T-helper 1 cell treated with Interleukin-12 subunit alpha and Interleukin-12 subunit beta and Interleukin-4 antibody, amounts not matched to agents 30 μg/mL and 1 μg/mL, for 36 hours (primary cell): ENCODE measurements at regions not wholly inside any gene's neighbourhood (a gene's known extent, or its start where the extent isn't known, plus 50 kb on each side); places are given as distances from the start of the nearest gene placed in this dataset.

ENCODE experiments used
- H3K27ac Mint-ChIP-seq: one replicate; pipeline ENCODE4 v1.8.0; 2021; ENCODE audit warnings: mild to moderate bottlenecking, mixed read lengths
- H3K27me3 Mint-ChIP-seq: one replicate; pipeline ENCODE4 v1.8.0; 2021; ENCODE audit warnings: low read depth, mixed read lengths
- H3K36me3 Mint-ChIP-seq: one replicate; pipeline ENCODE4 v1.8.0; 2021; ENCODE audit warnings: low read depth, mixed read lengths
- H3K4me1 Mint-ChIP-seq: one replicate; pipeline ENCODE4 v1.8.0; 2021; ENCODE audit warnings: low read depth, mixed read lengths
- H3K4me3 Mint-ChIP-seq: one replicate; pipeline ENCODE4 v1.8.0; 2021; ENCODE audit warnings: mild to moderate bottlenecking, moderate library complexity, mixed read lengths
- H3K9me3 Mint-ChIP-seq: one replicate; pipeline ENCODE4 v1.8.0; 2021; ENCODE audit warnings: mixed read lengths

DNA sequence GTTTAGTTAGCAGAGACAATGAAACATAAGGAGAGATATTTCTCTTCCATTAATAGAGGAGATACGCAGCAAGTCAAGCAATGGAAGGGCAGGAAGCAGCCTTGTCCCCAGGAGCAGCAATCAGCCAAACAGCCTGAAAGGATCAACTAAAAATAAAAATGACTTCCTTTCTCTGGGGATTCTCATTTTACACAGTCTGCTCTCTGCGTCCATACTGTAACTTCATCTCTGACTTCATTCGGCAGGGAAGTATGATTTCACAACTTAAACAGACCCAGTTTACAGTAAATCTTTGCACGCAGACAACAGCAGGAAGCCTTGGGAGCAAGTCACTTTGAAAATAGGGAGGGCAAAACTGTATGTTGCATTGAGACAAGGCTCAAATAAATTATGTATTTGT lies 826.7 kb downstream of the DIAPH3 start:
- Mint-ChIP-seq H3K4me1 (no peaks in the 10 kb centered on the region), H3K27me3 (no peaks in the 10 kb centered on the region), H3K36me3 (no peaks in the 10 kb centered on the region), H3K27ac (no peak overlapping the region), H3K4me3 (no peak overlapping the region), H3K9me3 (no peaks in the 10 kb centered on the region)

DNA sequence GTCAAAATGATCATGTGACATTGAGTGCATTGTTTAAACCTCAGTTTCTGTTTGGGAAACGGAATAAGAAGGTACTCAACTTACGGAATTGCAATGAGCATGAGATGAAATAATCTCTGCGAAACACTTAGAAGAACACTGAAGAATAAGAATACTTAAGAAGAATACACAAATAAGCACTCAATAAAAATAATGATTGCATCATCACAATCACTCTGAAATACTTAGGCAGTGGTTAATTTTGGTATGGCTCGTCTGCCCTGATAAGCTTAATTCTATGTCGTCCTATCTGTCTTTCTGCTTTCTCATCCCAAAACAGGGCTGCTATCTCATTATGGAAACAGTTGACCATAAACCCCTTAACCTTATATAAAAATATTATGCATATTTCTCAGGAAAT lies 823.6 kb downstream of the DIAPH3 start:
- H3K4me3 Mint-ChIP-seq = no peak overlapping the region
- H3K36me3 Mint-ChIP-seq = no peaks in the 10 kb centered on the region
- no peaks in the 10 kb centered on the region for H3K9me3 Mint-ChIP-seq
- H3K4me1 Mint-ChIP-seq = no peaks in the 10 kb centered on the region
- no peak overlapping the region for H3K27ac Mint-ChIP-seq
- no peaks in the 10 kb centered on the region for H3K27me3 Mint-ChIP-seq

DNA sequence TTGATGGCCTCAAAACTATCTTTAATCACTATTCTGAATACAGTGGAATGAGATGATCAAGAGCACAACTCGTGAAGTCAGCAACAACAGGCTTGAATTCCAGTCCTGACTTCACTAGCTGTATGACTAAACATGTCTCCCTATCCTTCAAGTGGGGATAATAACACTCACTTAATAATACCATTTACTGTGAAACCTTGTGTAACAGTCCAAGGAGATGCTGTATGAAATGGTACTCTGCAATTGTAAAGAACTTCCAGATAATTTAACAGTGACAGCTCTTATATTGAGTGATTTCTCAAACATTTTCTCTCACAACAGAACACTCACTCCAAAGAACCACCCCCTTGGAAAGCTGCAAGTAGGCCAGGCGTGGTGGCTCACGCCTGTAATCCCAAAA lies 823.1 kb downstream of the DIAPH3 start:
- no peak overlapping the region for H3K4me3 Mint-ChIP-seq
- H3K27me3 Mint-ChIP-seq = no peaks in the 10 kb centered on the region
- no peaks in the 10 kb centered on the region for H3K36me3 Mint-ChIP-seq
- no peaks in the 10 kb centered on the region for H3K4me1 Mint-ChIP-seq
- no peak overlapping the region for H3K27ac Mint-ChIP-seq
- no peaks in the 10 kb centered on the region for H3K9me3 Mint-ChIP-seq

DNA sequence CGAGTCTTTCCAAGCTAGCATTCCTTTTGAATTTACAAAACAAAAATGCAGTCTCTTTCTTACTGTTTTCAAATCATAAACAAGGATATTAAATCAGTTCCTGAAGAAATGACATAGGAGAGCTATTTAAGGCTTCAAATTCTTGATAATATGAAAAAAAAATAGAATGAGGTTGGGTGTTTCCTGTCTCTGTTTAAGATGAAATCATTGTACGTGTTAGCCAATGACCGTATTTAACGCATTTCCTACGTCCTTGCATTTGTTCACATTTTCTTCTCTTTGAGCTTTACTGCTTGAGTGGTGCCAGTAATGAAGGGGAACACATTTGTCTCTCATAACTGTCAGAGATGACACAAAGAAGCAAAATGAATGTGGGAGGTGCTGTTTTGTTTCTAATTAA lies 821.3 kb downstream of the DIAPH3 start:
- H3K4me1 Mint-ChIP-seq = no peaks in the 10 kb centered on the region
- no peak overlapping the region for H3K27ac Mint-ChIP-seq
- no peaks in the 10 kb centered on the region for H3K9me3 Mint-ChIP-seq
- no peak overlapping the region for H3K4me3 Mint-ChIP-seq
- no peaks in the 10 kb centered on the region for H3K27me3 Mint-ChIP-seq
- H3K36me3 Mint-ChIP-seq = no peaks in the 10 kb centered on the region

DNA sequence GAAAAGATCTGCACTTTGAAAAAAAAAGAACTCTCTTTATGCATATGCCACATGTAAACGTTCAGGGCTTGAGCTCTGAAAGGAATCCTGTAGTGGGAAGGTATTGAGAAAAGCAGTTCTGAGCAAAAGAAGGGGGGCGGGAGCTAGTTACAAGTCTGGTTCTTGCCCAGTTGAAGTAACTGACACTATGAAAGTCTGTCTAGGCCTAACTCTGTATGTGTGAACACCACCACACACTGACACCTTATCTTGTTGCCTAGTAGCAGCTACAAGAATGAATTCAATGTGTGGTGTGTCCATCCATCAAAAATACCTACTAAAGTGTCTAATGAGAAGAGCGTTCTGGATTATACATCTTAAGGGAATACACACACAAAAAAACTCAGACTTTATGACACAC lies 820.6 kb downstream of the DIAPH3 start:
- no peak overlapping the region for H3K27ac Mint-ChIP-seq
- H3K4me1 Mint-ChIP-seq = no peaks in the 10 kb centered on the region
- no peaks in the 10 kb centered on the region for H3K36me3 Mint-ChIP-seq
- no peaks in the 10 kb centered on the region for H3K9me3 Mint-ChIP-seq
- H3K27me3 Mint-ChIP-seq = no peaks in the 10 kb centered on the region
- no peak overlapping the region for H3K4me3 Mint-ChIP-seq

DNA sequence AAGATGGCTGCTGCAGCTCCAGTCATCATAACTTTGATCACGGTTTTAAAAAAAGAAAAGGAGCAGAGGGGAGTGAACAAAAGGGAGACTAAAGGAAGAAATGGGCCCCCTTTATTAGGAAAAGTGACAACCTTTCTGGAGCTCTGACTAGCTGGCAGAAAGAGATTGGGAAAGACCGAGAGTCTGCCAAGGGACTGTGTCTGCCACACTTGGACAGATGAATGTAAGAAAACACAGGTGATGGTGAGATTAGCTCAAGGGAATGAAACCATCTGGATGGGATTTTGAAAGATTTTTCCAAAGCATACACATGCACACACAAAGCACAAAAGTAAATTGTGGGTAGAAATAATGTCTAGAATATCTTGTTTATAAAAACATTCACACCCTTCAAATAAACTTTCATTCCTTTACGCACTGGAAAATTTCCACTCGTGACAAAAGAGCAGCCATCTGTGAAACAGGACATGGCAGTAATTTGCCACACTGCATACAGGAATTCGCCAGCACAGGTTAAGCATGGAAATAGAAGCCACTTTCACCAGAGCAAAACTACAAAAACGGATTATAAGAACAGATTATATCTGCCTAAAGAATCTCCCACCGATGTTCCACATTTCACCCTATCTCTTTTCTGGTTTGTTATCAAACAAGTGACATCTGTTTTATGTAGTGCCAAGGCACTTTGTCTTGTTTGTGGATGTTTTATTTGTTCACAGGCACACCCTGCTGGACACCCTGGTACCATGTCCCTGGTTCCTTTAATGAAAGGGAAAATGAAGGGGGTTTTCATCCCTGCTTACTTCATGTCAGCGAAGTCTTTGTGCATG lies 819.5 kb downstream of the DIAPH3 start:
- H3K36me3 Mint-ChIP-seq = no peaks in the 10 kb centered on the region
- H3K9me3 Mint-ChIP-seq = no peaks in the 10 kb centered on the region
- no peaks in the 10 kb centered on the region for H3K4me1 Mint-ChIP-seq
- no peak overlapping the region for H3K4me3 Mint-ChIP-seq
- no peaks in the 10 kb centered on the region for H3K27me3 Mint-ChIP-seq
- H3K27ac Mint-ChIP-seq = no peak overlapping the region

DNA sequence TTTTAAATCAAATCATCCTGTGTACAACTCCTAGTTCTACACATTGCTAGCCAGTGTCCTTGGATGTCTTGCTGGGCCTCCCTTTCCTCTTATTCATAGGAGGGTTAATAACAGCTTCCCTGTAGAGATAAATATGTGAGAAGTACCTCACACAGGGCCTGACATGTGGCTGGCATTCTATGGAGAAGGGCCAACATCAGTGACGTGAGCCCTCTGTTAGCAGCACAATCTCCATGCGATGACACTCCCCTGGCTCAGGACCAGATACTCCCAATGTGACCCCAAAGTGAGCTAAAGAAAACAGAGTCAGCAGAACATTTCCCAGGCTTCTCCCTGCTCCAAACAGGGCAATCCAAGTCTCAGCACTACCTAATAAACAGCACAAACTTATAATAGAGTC lies 818.4 kb downstream of the DIAPH3 start:
- Mint-ChIP-seq H3K27ac (no peak overlapping the region), H3K4me3 (no peak overlapping the region), H3K4me1 (no peaks in the 10 kb centered on the region), H3K27me3 (no peaks in the 10 kb centered on the region), H3K36me3 (no peaks in the 10 kb centered on the region), H3K9me3 (no peaks in the 10 kb centered on the region)

DNA sequence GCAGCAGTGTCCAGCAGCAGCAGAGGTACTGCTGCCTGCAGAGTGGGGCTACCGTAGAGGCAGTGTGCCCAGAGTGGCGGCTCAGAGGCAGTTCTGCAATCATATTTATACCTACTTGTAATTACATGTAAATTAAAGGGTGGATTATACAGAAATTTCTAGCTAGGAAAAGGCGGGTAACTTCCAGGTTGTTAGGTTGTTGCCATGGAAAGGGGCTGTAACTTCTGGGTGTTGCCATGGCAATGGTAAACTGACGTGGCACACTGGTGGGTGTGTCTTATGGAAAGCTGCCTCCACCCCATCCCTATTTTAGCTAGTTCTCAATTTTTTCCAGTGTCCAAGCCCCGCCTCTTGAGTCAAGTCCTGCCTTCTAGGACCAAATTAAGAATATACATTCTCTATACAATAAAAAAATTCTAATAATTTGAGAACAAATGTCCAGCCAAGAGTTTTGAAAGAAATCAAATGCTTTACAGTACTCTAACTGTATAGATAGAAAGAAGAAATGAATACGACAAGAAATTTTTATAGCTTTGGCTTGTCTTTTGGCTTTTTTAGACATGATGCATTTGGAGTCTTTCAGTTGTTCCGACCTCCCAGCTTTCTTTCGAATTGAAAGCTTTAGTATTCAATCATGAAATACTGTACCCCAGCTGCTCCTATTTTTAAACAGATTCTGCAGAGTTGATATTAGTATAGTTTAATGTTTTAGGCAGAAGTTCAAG lies 816.6 kb downstream of the DIAPH3 start:
- no peaks in the 10 kb centered on the region for H3K4me1 Mint-ChIP-seq
- no peaks in the 10 kb centered on the region for H3K36me3 Mint-ChIP-seq
- H3K27me3 Mint-ChIP-seq = no peaks in the 10 kb centered on the region
- no peak overlapping the region for H3K4me3 Mint-ChIP-seq
- no peak overlapping the region for H3K27ac Mint-ChIP-seq
- no peaks in the 10 kb centered on the region for H3K9me3 Mint-ChIP-seq

DNA sequence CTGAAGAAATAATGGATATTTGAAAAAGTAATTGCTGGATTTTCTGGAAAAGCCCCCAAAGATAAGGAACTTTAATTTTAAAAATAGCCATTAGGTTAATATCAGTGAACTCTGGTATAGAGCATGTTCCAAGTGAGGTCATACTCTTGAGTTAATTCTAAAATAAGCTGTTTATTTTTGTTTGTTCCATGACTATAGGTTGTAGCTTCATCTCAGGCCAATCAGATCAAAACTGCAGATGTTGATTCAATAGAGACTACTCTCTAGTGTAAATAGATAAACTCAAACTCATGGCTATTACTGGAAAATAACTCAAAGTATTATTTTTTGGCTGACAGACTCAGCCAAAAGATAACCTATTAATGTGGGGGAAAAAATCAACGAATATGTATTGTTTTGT lies 815.1 kb downstream of the DIAPH3 start:
- no peak overlapping the region for H3K4me3 Mint-ChIP-seq
- no peak overlapping the region for H3K27ac Mint-ChIP-seq
- no peaks in the 10 kb centered on the region for H3K9me3 Mint-ChIP-seq
- no peaks in the 10 kb centered on the region for H3K4me1 Mint-ChIP-seq
- no peaks in the 10 kb centered on the region for H3K27me3 Mint-ChIP-seq
- H3K36me3 Mint-ChIP-seq = no peaks in the 10 kb centered on the region

DNA sequence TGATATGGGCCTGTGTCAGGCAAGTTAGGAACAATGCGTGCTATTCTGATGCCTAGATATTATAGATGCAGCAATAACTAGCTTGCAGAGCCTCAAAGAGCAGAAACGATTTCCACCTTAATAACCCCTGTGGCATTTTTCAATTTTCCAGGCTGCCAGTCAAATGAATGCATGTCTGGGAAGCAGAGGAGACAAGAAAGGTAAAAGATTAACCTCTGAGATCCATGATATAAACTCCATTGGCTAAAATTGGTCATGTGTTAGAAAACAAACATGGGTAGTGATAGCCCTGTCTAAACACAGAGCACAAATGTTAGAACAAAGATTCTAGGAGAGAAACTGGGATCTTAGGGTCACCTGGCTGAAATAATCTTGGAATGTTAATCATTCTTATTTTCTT lies 811.1 kb downstream of the DIAPH3 start:
- Mint-ChIP-seq H3K9me3 (no peaks in the 10 kb centered on the region), H3K36me3 (no peaks in the 10 kb centered on the region), H3K4me3 (no peak overlapping the region), H3K27me3 (no peaks in the 10 kb centered on the region), H3K4me1 (no peaks in the 10 kb centered on the region), H3K27ac (no peak overlapping the region)

DNA sequence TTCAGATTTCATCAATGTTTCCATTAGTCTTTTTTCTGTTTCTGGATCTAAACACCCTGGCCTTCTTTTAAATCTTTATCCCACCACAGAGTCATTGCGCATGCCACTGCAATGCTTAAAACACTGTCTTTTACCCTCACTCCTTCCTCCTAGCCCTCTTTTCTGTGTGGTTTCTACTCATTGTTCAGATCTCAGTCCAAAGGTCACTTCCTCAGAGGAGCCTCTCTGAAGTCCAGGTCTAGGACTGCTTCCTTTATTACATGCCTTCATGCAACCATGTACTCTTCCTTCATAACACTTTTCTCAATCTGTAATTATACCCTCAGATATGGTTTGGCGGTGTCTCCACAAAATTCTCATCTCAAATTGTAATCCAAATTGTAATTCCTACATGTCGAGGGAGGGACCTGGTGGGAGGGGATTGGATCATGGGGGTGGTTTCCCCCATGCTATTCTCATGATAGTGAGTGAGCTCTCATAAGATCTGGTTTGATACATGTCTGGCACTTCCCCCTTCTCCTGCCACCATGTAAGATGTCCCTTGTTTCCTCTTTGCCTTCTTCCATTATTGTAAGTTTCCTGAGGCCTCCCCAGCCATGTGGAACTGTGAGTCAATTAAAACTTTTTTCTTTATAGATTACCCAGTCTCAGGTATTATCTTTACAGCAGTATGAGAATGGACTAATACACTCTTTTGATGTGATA lies 808.9 kb downstream of the DIAPH3 start:
- no peak overlapping the region for H3K4me3 Mint-ChIP-seq
- H3K36me3 Mint-ChIP-seq = no peaks in the 10 kb centered on the region
- no peak overlapping the region for H3K27ac Mint-ChIP-seq
- no peaks in the 10 kb centered on the region for H3K4me1 Mint-ChIP-seq
- no peaks in the 10 kb centered on the region for H3K9me3 Mint-ChIP-seq
- H3K27me3 Mint-ChIP-seq = no peaks in the 10 kb centered on the region

DNA sequence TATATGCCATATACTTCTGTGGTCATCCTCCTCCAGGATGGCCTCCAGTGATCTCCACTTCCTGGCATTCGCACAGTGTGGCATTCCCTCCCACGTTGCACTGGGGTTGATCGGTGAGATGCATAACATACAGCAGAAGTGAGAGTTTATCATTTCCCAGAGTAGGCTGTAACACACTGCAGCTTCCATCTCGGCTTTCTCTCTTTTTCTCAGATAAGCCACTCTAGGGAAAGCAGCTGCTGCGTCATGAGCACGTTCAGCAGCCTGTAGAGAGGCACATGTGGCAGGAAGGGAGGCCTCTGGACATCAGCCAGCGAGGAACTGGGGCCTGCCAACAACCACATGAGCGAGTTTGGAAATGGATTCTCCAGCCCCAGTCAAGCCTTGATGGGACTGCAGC lies 807.1 kb downstream of the DIAPH3 start:
- Mint-ChIP-seq H3K4me1 (no peaks in the 10 kb centered on the region), H3K9me3 (no peaks in the 10 kb centered on the region), H3K27ac (no peak overlapping the region), H3K4me3 (no peak overlapping the region), H3K27me3 (no peaks in the 10 kb centered on the region), H3K36me3 (no peaks in the 10 kb centered on the region)

DNA sequence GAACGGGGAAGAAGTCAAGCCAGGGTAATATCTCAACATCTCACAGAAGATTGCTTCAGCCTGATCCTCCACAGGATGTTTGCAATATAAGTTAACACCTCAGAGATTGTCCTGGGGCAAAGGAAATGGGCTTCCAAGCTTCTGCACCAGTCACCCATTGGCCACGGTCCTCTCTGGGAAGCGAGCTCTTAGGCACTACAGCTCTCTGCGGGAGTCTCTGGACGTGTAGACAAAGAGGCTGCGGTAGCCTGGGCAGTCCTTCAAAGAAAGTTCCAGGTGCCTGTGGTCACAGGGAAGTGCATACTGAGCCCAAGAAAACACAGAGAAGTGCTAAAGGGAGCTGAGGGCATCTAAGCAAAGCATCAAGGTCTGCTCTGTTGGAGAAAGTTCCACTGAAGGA lies 805.7 kb downstream of the DIAPH3 start:
- Mint-ChIP-seq H3K36me3 (no peaks in the 10 kb centered on the region), H3K4me3 (no peak overlapping the region), H3K4me1 (no peaks in the 10 kb centered on the region), H3K9me3 (no peaks in the 10 kb centered on the region), H3K27ac (no peak overlapping the region), H3K27me3 (no peaks in the 10 kb centered on the region)

DNA sequence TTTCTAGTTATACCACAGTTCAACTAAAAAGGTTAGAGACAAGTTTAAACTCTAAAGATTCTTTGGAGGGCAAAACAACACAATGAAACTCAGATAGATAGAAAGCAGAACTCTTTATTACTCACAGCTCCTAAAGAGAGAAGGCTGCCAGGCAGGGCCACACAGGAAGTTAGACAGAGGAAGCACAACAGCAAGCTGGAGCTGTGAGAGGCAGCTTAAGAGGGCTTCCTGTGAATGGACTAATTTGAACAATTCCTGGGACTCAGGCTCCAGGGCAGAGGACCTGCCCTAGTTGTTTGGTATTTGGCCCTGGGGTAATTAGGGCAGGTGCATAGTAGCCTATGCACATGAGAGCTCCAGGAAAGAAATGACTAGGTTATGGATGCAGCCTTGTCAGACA lies 803.6 kb downstream of the DIAPH3 start:
- H3K9me3 Mint-ChIP-seq = no peaks in the 10 kb centered on the region
- no peak overlapping the region for H3K4me3 Mint-ChIP-seq
- H3K36me3 Mint-ChIP-seq = no peaks in the 10 kb centered on the region
- no peaks in the 10 kb centered on the region for H3K4me1 Mint-ChIP-seq
- no peak overlapping the region for H3K27ac Mint-ChIP-seq
- H3K27me3 Mint-ChIP-seq = no peaks in the 10 kb centered on the region

DNA sequence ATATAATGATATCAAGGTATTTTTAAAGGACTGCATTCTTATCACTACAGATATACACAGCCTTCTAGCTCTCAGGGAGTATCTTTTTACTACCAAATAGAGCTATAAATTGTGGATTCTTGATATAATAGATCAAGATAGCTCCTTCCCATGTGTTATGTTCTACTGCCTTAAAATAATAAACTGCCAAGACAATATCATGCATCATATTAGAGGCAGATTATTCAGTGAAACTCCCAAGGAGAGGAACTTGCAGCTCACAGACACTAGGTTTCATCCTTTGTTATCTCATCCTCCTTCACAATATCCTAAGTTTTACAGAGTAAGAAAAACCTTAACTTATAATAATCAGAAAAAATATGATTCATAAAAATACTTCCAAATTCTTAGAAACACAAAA lies 802.8 kb downstream of the DIAPH3 start:
- H3K27ac Mint-ChIP-seq = no peak overlapping the region
- no peaks in the 10 kb centered on the region for H3K36me3 Mint-ChIP-seq
- H3K4me3 Mint-ChIP-seq = no peak overlapping the region

More for the DNA sequence above, 802.8 kb downstream of the DIAPH3 start:
- no peaks in the 10 kb centered on the region for H3K27me3 Mint-ChIP-seq
- no peaks in the 10 kb centered on the region for H3K9me3 Mint-ChIP-seq
- no peaks in the 10 kb centered on the region for H3K4me1 Mint-ChIP-seq
